ENCODE measurements at regions not wholly inside any gene's neighbourhood (a gene's known extent, or its start where the extent isn't known, plus 50 kb on each side); places are given as distances from the start of the nearest gene placed in this dataset.
A peak's percentile ranks its signal among the peaks of the same experiment; 100 is the strongest.

GRCh38 chr3:15958692-15959433 lies 161.1 kb upstream of the ANKRD28 start:
- Histone ChIP-seq H3K27ac (ENCODE audit: insufficient read depth, low read depth, low read length) (no peak overlapping the region), H3K9me3 (replicated peaks; ENCODE audit: control insufficient read depth, insufficient read depth, low read length) (no peaks in the 10 kb centered on the region), H3K9ac (replicated peaks; ENCODE audit: extremely low read depth, insufficient read depth, low read length) (no peak overlapping the region), H3K4me1 (ENCODE audit: control insufficient read depth, extremely low read depth, insufficient read depth, low read length) (no peaks in the 10 kb centered on the region), H3K9me1 (replicated peaks; ENCODE audit: control insufficient read depth, extremely low read depth, insufficient read depth, low read length) (no peaks in the 10 kb centered on the region), H3K36me3 (ENCODE audit: control insufficient read depth in 2 of 2, extremely low read depth in 1 of 2, insufficient read depth in 2 of 2, low read length in 2 of 2) (no peaks in the 10 kb centered on the region), H3K27me3 (ENCODE audit: control insufficient read depth in 2 of 2, insufficient read depth in 2 of 2, low read length in 2 of 2) (no peaks in the 10 kb centered on the region), H2AFZ (ENCODE audit: low read depth, low read length) (peak overlapping the region; percentile 40), H3K4me3 (replicated peaks in 1 of 3; ENCODE audit: insufficient read depth in 1 of 3, low read depth in 1 of 3, low read length in 3 of 3) (no peak overlapping the region), H4K20me1 (replicated peaks; ENCODE audit: control insufficient read depth, extremely low read depth, insufficient read depth, low read length) (no peaks in the 10 kb centered on the region), H3K4me2 (ENCODE audit: insufficient read depth, low read length) (no peak overlapping the region), H3K79me2 (ENCODE audit: control insufficient read depth, insufficient read depth, low read length) (no peaks in the 10 kb centered on the region)
- ChIA-PET POLR2A (no interaction called here), CTCF (interaction anchor here (1.2 to 1.8 kb wide), 3 partner anchors 10 to 11 kb away, joined by 3 read pairs; no protein-coding TSS in a partner anchor)
- FAIRE-seq, result peak; percentile 4
- TF ChIP-seq FOS (IDR thresholded peaks at IDR 0.05; ENCODE audit: borderline replicate concordance, insufficient read depth, low read length) (no peak), EZH2 (IDR thresholded peaks at IDR 0.05; ENCODE audit: borderline replicate concordance, low read depth, low read length, severe bottlenecking) (no peak), GATA2 (IDR thresholded peaks at IDR 0.05; ENCODE audit: insufficient read depth, insufficient read length, low read depth, low read length) (no peak), POLR2A (IDR thresholded peaks at IDR 0.05; ENCODE audit: low read depth, low read length) (no peak), MYC (IDR thresholded peaks at IDR 0.05; ENCODE audit: low read depth, low read length) (no peak), MAX (IDR thresholded peaks at IDR 0.05; ENCODE audit: insufficient read depth, insufficient read length) (no peak), CTCF (IDR thresholded peaks at IDR 0.05; ENCODE audit: extremely low read depth in 1 of 2, insufficient read depth in 1 of 2, low read depth in 1 of 2, low read length in 2 of 2) (no peak), JUN (IDR thresholded peaks at IDR 0.05; ENCODE audit: borderline replicate concordance, insufficient read depth, insufficient read length, low read depth) (no peak)
- intact Hi-C loops (cut with micrococcal nuclease) (no loop called here), dilution Hi-C loops (cut with MboI; ENCODE audit: extremely low pct_ligation_motif_present, low sequenced_read_pairs) (no loop called here)
- BruUV-seq (replicated peaks), result no TSS peak
- DNase-seq (ENCODE audit: low read depth, low spot score), result peak; percentile 37

Measured in endothelial cell of umbilical vein (primary cell).